T follicular helper cell (primary cell): ENCODE measurements at regions not wholly inside any gene's neighbourhood (a gene's known extent, or its start where the extent isn't known, plus 50 kb on each side); places are given as distances from the start of the nearest gene placed in this dataset.

Source experiments
- DNase-seq: peaks from one replicate; pipeline ENCODE4 v3.0.0-alpha.2; 2020; ENCODE audit warnings: low read depth

DNA sequence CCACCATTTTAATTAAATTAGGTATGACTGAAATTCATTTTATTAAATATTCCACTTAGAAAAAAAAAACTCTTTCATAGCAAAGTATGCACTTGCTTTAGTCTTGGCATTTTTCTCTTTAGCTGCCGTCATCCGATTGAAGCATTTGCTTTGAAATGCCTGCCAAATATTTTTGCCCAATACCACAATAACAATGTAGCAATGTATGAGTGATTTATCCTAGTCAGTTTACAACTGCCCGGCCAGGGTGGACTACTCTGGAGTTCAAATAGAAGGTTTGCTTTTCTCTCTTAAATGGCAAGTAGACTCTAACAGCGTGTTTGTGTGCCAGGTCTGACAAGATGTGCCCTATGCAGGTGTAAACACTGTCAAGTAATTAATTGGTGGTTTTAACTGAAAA is 675.3 kb upstream of the SGCG start:
- DNase-seq, result no peak

DNA sequence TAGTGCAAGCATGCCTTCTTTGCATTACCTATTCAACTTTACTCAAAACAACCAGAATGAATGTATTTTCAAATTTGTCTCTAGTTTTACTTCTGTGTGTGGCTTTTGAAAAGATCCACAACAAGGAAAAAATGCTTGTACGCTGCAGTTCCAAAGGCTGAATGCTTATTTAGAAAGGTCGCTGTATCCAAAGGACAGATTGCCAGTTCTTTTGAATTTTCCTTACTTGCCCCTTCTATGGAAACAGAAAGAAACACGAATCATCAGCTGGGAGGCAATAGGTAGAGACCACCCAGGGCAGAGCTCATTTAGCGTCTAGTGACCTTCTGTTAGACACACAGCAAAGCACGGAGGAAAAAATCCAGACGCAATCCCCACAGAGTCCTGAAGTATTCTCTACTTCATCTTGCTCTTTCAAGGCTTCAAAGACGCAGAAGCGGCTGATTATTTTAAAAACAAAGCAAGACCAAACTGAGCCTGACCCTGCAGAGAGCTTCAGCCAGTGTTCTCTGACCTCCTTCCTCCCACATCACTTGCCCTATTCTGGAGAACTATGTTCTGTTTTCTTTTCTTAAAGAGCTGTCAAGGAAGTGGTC is 674.6 kb upstream of the SGCG start:
- no peak for DNase-seq

DNA sequence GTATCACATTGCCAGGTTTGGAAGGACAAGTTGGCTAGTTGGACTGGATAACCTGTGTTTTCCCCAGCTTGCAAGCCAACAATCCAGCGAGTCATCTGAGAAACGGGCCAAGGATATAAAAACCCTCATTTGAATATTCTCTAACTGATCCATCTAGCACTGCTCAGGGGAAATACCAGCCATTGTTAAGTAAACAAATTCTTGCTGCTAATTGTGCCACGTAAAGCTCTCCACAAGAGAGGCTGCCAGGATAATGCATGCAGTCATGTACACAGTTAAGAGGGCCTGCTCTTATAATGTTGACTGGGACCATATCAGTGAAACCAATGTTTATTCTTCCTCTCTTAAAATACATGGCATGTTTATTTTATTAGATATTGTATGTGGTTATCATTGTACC is 663.2 kb upstream of the SGCG start:
- no peak for DNase-seq

DNA sequence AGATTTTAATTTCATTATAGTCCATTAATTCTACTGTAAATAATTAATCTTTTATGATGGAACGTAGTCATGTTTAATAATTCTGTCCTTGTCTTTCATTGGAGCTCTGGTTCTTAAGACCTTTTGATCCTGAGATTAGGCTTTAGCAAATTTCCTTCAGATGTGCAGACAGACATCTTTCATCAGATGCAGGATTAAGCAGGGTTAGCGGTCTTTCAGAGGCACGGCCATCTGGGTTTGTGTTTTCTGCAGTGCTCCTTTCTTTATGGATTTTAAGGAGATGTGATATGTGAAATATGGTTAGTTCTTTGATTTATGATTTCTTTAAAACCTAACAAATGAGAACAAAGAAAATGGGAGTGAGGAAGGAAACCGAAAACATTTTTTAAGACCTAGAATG is 643.9 kb upstream of the SGCG start:
- DNase-seq, result no peak

DNA sequence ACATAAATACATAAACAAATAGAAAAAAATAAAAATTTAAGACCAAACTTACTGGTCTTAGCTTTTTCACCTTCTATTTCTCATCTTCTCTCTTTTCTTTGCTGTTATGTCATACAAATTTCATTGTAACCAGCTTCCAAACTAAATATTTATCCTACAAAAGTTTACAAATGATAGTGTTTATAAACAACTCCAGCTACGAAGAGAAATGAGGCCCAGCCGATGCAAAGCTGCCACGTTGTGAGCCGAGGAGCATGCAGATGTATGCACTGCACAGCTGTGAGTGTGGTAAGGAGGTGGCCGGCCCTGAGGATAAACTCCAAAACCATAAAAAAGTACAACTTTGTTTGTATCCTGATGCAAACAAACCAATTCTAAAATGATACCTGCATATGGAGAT is 642.4 kb upstream of the SGCG start:
- DNase-seq, result no peak

DNA sequence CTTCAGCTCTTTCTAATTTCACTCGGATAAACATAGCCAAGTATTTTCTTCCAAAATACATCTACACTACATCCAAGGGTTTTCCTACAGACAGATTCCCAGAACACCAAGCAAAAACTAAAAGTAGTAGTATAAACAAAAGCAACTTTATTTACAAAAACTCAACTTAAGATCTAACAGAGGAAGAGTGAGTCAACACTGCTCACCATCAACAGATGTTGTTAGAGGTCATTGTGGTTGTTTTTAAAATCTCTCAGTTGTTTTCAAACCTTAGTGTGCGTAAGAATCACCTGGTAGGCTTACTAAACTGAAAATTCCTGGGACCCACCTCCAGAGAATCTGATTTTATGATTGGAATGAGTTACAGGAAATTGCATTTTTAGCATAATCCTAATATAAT is 631.7 kb upstream of the SGCG start:
- no peak for DNase-seq

DNA sequence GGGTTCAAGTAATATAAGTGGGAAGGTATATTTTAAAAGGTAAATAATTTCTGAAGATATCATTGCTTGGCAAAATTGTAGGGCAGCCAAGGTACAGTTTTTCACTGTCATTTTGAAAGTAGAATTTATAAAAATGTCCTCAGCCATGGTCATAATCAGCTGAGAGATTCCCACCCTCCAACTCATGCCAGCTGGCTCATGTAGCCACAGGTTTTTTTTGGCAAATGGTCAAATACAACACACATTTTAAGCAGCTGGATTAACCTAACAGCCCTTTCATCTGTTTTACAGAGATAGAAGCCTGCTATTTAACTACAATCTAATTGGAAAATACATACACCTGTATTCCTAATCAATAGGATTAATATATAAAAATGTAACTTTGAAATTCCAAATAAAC is 619.2 kb upstream of the SGCG start:
- no peak for DNase-seq

DNA sequence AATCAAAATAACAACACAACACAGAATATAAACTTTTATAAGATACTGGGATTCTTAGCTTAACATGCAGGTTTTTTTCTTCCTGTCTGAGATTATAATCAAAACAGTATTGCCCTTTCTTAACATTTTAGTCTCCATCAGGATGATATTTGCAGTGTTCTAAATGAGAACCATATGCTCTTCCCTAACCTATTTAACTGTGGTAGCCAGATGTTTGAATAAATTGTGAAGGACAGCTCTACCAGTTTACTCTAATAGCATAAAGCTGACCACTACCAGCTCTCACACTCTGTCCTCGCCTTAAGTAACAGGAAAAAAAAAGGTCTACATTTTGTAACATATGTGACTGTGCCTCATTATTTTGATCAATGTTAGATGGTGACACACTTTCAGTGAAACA is 618.7 kb upstream of the SGCG start:
- no peak for DNase-seq

DNA sequence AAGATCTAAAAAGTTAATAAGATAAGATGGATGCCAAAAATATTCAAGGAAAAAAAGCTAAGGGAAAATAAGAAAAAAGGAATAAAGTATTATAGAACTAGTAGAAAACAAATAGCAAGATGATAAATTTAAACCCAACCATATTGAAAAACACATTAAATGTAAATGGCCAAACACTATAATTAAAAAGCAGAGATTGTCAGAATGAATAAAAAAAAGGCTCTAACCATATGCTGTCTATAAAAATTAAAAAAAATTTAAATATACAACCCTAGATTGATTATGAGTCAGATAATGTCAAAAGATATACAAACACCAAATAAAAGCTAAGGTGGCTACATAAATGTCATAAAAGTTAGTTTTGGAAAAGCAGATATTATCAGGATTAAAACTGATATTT is 617.5 kb upstream of the SGCG start:
- DNase-seq, result no peak

DNA sequence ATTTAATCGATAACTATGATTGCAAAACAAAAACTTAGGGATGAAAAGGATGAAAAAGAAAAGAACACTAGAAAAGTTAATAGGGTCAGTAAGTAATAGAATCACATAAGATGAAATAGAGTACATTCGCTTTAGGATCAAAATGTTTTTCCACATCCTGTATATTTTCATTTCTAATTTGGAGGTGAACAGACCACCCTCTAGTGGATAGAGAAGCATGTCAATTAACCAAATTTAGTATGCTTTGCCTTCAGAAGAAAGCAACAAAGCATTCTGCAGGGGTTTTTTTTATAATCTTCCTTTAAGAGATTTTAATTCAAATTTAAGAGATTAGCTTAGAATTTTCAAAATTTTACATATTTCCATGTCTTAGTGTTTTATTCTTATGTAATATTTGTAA is 611.0 kb upstream of the SGCG start:
- DNase-seq, result no peak

DNA sequence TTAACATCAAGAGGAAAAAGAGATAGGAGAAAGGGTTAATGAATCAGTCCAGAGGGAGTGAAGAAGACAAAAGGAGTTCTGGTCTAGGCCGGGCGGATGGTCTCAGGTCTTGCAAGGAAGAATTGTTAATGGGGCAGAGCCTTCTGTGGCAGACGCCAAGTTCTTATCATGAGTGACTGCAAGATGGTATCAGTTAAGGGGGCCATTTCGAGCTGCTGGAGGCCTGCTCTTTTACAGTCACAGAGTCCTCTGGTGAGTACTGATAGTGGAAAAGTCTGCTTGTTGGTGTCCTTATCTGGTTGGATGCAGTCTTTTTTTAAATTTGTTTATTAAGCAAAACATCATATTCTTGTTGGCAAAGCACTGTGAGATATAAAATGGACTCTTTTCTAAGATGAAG is 590.9 kb upstream of the SGCG start:
- DNase-seq, result no peak

DNA sequence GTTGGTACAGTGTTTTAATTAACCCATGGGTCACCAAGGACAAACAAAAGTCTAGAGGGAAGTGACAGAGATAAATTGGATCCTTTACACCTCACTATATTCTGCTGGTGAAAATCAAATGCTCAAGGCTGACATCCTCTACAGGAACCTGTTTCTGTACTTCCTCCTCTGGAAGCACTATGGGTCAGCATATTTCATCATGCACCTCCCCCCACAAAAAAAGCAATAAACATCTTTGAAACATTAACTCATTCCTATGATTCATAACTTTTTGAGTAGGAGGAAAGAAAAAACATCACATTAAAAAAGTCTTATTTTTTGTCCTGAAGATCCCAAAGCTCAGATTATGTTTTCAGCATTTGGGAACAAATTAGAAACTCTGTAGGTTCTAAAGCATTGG is 588.3 kb upstream of the SGCG start:
- DNase-seq, result no peak

DNA sequence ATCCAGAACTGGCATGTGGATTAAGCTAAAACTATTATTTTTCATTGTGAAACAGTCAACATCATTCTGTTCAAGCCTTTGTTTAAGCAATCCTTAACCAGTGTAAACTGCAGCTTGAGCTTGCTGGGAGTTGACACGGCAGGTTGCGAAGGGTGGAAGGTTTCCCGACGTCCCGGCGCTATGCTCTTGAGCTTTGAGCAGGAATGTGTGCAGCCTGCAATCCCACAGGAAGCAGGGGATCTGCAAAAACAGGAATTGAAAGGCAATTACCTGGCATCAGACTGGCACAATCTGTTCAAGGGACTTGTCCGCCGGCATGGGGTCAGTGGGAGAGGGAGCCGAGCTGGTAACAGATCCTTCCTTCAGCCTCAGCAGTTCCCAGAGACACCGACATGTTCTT is 586.7 kb upstream of the SGCG start:
- DNase-seq, result no peak

DNA sequence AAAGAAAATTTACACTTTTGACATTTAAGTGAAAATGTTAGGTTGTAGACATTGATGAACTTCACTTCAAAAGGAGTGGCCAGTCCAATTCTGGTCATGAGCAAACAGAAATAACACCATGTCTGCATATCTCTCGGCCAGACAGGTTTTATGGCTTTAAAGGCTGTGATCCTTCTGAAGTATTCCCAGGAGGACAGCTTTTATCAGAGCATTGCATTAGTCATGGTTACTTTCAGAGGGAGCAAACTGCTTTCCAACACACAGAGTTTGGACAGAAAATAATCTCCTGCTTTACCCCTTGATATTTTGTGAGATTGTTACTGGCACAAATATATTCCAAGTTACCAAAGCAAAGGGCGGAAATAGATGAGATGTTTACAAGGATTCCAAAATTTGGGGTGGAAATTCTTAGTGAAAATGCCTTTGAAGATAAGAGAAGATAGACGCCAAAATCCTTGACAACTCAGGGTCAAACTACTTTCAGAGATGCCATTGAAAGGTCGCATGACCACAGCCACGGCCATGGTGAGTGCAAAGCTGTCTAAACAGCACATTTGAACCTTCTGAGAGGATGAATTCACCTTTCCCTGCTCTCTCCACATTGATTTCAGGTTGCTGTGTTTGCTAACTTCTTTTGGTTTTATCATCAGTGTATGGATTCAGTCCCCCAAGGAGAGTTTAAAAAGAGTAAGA is 584.5 kb upstream of the SGCG start:
- no peak for DNase-seq

DNA sequence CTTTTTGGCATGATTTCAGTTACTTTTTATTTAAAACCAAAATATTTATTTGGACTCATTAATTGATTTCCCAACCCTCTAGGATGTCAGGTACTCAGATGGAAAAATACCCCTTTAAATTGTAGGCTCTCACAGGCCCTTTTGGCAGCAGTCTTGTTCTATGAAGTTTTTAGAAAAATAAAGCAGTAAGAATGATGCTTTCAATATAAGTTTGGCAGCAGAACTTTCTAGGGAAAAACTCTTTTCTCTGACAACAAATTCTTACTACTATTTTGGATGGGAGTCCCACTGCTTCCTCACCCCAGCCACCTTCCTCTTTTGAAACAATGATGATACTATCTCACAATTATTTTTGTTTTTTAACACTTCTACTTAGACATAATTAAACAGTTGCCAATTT is 581.6 kb upstream of the SGCG start:
- DNase-seq, result no peak

DNA sequence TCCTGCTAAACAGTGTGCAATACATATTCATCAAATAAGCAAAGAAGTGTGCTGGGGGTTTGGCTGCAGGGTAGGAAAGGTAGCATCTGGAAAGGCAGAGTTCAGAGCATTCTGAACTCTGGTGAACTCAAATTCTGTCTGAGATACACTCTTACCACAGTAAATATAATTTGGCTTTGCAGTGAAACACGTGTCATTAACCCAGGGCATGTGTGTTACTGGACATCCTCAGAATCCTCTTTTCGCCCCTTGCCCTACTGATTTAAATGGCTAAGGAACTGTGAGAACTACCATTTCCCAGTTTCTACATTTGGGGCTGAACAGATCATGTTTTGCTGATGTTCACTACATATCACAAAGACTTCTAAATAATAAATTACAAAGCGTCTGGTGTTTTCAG is 562.8 kb upstream of the SGCG start:
- DNase-seq, result no peak

DNA sequence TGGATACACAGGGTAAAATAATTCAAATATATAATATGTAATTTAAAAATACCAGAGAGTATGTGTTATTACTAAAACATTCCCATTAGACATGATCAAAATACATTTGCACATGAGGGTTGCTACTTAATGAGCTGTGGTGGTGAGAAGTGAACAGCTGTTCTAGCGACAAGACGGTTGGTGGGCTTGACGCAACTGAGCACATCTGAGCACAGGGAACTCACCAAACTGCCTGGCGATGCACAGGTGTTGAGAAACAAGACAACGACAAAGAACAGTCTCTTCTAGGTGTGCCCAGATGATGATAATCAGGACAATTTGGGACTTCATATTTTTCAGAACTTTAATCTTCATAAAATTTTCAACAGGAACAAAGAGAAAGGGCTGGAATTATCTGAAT is 555.1 kb upstream of the SGCG start:
- DNase-seq, result no peak

DNA sequence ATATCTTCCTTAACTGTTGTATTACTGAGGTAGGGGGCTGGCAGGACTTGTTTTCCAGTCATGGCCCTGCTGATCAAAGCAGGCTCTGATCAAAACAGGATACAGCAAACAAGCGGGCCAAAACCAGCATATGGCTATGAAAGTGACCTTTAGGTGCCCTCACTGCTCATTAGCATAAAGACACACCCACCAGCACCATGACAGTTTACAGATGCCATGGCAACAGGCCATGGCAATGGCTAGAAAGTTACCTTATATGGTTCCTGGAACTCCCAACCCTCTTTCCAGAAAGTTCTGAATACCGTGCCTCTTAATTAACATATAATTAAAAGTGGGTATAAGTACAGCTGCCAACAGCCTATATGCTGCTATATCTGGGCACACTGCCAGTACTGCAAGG is 551.4 kb upstream of the SGCG start:
- no peak for DNase-seq

DNA sequence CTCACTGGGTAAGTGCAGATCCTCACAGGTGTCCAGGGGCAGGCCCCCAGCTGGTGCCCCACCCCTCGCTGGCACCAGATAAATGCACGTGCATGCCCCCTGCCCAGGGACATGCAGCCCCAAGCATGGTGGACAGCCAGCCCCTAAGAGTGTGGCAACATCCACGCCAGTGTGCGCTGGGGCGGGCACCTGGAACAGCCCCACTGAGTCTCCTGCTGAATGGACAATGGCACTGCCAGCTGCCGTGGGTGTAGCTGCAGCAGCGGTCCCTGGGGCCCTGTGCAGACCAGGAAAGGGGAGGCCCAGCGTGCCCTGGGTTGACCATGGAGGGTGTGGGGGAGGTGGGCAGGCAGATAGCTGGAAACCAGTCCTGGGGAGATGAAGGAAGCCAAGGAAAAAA is 538.7 kb upstream of the SGCG start:
- DNase-seq, result no peak

DNA sequence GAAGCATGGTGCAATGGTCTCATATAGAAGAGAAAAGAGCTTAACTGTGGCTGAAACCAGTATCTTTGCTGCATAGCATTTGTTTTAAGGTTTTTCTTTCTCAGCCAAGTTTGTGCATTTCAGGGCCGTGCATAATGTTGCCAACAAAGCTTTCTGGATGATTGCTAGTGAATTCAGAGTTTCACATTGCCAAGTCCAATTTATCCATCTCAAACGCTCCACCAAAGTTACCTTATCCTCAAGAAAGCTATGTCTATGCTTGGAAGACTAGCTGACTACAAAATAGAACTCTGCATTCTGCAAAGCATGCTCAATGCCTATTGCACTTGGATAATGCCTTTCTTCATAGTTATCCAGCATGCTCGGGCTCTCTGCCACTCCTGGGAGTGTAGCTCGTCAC is 535.8 kb upstream of the SGCG start:
- DNase-seq, result no peak

DNA sequence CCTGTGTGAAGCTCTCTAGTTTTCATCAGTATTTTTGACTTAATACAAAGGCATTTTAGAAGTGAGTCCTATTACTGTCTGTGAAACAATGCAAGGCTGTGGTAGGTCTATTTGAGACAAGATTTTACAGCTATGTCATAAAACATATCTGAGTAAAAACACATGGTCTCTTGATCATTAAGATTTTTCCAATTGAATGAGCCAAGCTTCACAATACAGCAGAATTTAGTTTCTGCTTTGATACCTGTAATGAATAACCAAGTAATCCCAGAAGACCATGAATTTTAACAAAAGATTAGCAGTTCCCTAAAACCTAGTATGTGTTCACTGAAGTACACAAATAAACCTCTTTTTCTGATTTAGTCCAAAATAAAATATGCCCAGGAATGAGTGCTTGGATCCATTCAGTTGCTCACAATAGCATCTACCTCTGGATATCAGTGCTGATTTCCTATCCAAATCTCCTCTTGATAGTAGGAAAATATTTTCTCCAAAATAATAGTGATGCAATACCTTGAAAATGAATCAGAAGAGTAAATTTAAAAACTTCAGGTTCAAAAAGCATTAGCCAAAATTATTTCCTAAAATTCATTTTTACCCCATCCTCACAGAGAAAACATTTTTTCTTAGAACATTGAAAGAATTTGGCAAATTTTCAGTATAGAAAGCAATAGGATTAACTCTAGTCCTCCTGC is 533.5 kb upstream of the SGCG start:
- no peak for DNase-seq

DNA sequence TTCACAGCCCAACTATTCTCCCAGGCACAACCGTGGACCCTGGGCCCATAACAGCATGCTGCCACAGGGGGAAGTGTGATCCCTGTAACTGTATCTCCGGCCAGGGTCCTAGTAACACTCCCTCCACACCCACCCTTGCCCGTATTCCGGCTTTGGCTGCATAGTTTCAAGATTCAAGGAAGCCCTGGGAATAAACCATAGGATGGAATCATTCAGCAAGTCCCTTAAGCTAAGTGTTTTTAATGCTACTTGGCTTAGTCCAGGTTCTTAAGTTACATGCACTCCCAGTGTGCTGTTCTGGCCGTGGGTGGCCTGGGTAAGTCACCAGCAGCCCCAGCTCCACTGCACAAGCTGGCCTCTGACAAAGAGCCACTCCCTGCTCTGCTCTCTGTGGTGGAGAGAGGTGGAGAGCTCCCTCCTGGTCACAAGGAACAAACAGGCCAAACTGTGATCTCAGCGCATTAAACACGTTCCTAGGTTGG is 532.4 kb upstream of the SGCG start:
- no peak for DNase-seq

DNA sequence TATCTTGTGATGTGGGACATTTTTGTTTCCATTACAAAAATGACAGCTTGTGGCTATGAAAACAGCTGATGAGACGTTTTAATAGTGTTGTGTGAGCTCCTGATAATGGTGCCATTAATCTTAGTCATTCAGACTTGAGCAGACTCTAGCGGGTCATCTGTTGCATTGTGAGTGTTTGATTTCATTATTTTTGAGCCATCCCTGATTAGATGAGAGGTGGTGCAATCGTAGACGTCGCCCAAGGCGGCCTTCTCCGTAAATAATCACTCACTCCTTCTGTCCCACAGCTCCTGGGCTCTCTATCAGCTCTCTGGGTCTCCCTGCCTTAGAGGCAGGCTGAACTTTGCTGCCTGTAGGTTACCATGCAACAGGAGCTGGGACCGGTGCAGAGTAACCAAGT is 528.0 kb upstream of the SGCG start:
- DNase-seq, result no peak

DNA sequence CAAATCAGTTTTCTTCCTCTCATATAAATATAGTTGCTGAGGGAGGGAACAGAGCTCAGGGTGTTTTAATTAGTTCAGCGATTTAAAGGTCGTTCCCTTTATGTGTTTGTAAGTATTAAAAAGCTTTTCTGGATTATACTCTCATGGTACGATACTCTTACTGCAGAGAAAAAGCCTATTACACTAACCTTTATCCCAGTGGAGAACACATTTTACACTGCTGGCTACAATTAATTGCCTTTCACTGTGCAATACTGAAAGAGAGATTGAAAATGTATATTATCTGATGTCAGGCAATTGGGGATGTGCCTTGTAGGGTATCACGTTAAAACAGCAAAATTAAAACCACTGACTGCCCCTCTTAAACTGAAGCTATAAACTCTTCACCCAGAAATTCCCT is 526.9 kb upstream of the SGCG start:
- DNase-seq, result no peak
